ENCODE measurements at regions not wholly inside any gene's neighbourhood (a gene's known extent, or its start where the extent isn't known, plus 50 kb on each side); places are given as distances from the start of the nearest gene placed in this dataset.
A peak's percentile ranks its signal among the peaks of the same experiment; 100 is the strongest.
"Not testable (repeated sequence)": the region's sequence is repeated elsewhere in the genome, so short reads cannot be mapped to it uniquely, and the experiment has no call there.

GRCh38 chr10:15428681-15429080 is 57.6 kb upstream of the FAM171A1 start:
- DNase-seq, result no peak

- DNase-seq, result peak in 1 of 2 donors; percentile 1
Observed at GRCh38 chr10:15427843-15428414, 56.8 kb upstream of the FAM171A1 start.

GRCh38 chr10:15426558-15426957 is 55.5 kb upstream of the FAM171A1 start:
- no peak for DNase-seq

- DNase-seq, result no peak
Observed at GRCh38 chr10:15426115-15426514, 55.0 kb upstream of the FAM171A1 start.

GRCh38 chr10:15421875-15422274 is 50.8 kb upstream of the FAM171A1 start:
- DNase-seq, result not testable (repeated sequence)

Data from inflammatory macrophage (primary cell).